HEK293 (cell line): ENCODE measurements at regions not wholly inside any gene's neighbourhood (a gene's known extent, or its start where the extent isn't known, plus 50 kb on each side); places are given as distances from the start of the nearest gene placed in this dataset.
A peak's percentile ranks its signal among the peaks of the same experiment; 100 is the strongest.

Experiments
- CTCF ChIA-PET: fragments of 350-600 bp; formaldehyde crosslinking; extraction: SDS; loops from one replicate; lab custom pipeline; 2021; ENCODE audit warnings: antibody characterized with exemption; lab: Yijun Ruan, JAX
- POLR2A ChIA-PET: fragments of 300-600 bp; formaldehyde crosslinking; extraction: SDS; loops from one replicate; lab custom pipeline; 2020; ENCODE audit warnings: antibody characterized with exemption, inconsistent platforms; lab: Yijun Ruan, JAX
- H3K27ac ChIP-seq: fragments of 200-500 bp; sonication (Bioruptor generic); 2 replicates; pipeline ENCODE4 v1.5.1; 2014; ENCODE audit warnings: low read depth, low read length, control low read depth, inconsistent platforms; ENCODE audit errors: extremely low read depth
- H3K36me3 ChIP-seq, 2 experiments: fragments of 200-500 bp in 1 of 2; sonication (Bioruptor generic) in 1 of 2; 1 replicate in 1 of 2; 2 replicates in 1 of 2; pipeline ENCODE4 v1.5.1; 2014 to 2017; ENCODE audit warnings: inconsistent platforms in 2 of 2, low read length in 2 of 2; ENCODE audit not compliant: control insufficient read depth in 2 of 2, insufficient read depth in 1 of 2
- H3K4me1 ChIP-seq: fragments of 200-500 bp; sonication (Bioruptor generic); 2 replicates; pipeline ENCODE4 v1.5.1; 2014; ENCODE audit warnings: mild to moderate bottlenecking, low read length, inconsistent platforms; ENCODE audit not compliant: control insufficient read depth, insufficient read depth
- H3K4me3 ChIP-seq: 2 replicates; pipeline ENCODE4 v1.5.1; 2011; ENCODE audit warnings: low read depth, mild to moderate bottlenecking, control low read depth, low read length, moderate library complexity
- H3K9me3 ChIP-seq: fragments of 200-500 bp; sonication (Bioruptor generic); 2 replicates; pipeline ENCODE4 v1.5.1; 2014; ENCODE audit warnings: low read depth, low read length, inconsistent platforms; ENCODE audit not compliant: control insufficient read depth, insufficient read depth
- CTCF ChIP-seq: fragments of 450-650 bp; formaldehyde crosslinking; IDR thresholded peaks from 2 replicates; pipeline ENCODE4 v1.5.1; 2016; ENCODE audit warnings: missing biosample characterization, missing genetic modification characterization
- KLF17 ChIP-seq: fragments of 450-650 bp; formaldehyde crosslinking; IDR thresholded peaks from 2 replicates; pipeline ENCODE4 v1.5.1; 2016; ENCODE audit warnings: missing biosample characterization, missing genetic modification characterization
- MEIS1 ChIP-seq: sonication (generic); formaldehyde crosslinking; IDR thresholded peaks from 2 replicates; pipeline ENCODE4 v1.8.1; 2022; ENCODE audit warnings: missing genetic modification reagents, mild to moderate bottlenecking, borderline replicate concordance
- PRDM1 ChIP-seq: fragments of 450-650 bp; formaldehyde crosslinking; IDR thresholded peaks from 2 replicates; pipeline ENCODE4; 2016; ENCODE audit warnings: missing biosample characterization, missing genetic modification characterization
- SP3 ChIP-seq: fragments of 450-650 bp; formaldehyde crosslinking; IDR thresholded peaks from 2 replicates; pipeline ENCODE4 v1.5.1; 2016; ENCODE audit warnings: missing biosample characterization, missing genetic modification characterization
- SP7 ChIP-seq: fragments of 450-650 bp; formaldehyde crosslinking; IDR thresholded peaks from 2 replicates; pipeline ENCODE4 v1.5.1; 2016; ENCODE audit warnings: missing biosample characterization, missing genetic modification characterization
- ZBTB7A ChIP-seq: fragments of 450-650 bp; formaldehyde crosslinking; IDR thresholded peaks from 2 replicates; pipeline ENCODE4 v1.5.1; 2016; ENCODE audit warnings: low read depth, missing biosample characterization, missing genetic modification characterization
- ZNF24 ChIP-seq: fragments of 450-650 bp; formaldehyde crosslinking; IDR thresholded peaks from 2 replicates; pipeline ENCODE4 v1.5.1; 2016; ENCODE audit warnings: missing biosample characterization, missing genetic modification characterization
- ZNF555 ChIP-seq: fragments of 450-650 bp; formaldehyde crosslinking; conservative IDR thresholded peaks from 2 replicates; pipeline ENCODE4 v1.5.1; 2017; ENCODE audit warnings: missing biosample characterization, mild to moderate bottlenecking, missing genetic modification characterization, inconsistent platforms
- ZNF658 ChIP-seq: fragments of 450-650 bp; formaldehyde crosslinking; IDR thresholded peaks from 2 replicates; pipeline ENCODE4; 2016; ENCODE audit warnings: missing biosample characterization, missing genetic modification characterization
- ZNF776 ChIP-seq: fragments of 450-650 bp; formaldehyde crosslinking; IDR thresholded peaks from 2 replicates; pipeline ENCODE4 v1.5.0; 2017; ENCODE audit warnings: missing biosample characterization, missing genetic modification characterization, borderline replicate concordance
- ZNF843 ChIP-seq: fragments of 450-650 bp; formaldehyde crosslinking; IDR thresholded peaks from 2 replicates; pipeline ENCODE4 v1.5.1; 2016; ENCODE audit warnings: missing biosample characterization, missing genetic modification characterization
- ZSCAN4 ChIP-seq: fragments of 450-650 bp; formaldehyde crosslinking; IDR thresholded peaks from 2 replicates; pipeline ENCODE4 v1.5.1; 2017; ENCODE audit warnings: missing biosample characterization, missing genetic modification characterization
- TF ChIP-seq, protein P1 (sequence below): fragments of 450-650 bp; formaldehyde crosslinking; IDR thresholded peaks from 2 replicates; pipeline ENCODE4 v1.5.1; 2017; ENCODE audit warnings: missing biosample characterization, missing genetic modification characterization
- TF ChIP-seq, protein P2 (sequence below): sonication (generic); formaldehyde crosslinking; IDR thresholded peaks from 2 replicates; pipeline ENCODE4 v1.8.1; 2022; ENCODE audit warnings: mild to moderate bottlenecking, moderate library complexity, missing genetic modification reagents

- H3K4me3 ChIP-seq: no peak overlapping the region
- no peaks in the 10 kb centered on the region for H3K9me3 ChIP-seq
- POLR2A ChIA-PET: no interaction called here
- TF ChIP-seq ZNF843 (tag by site-specific recombination): no peak
- TF ChIP-seq ZSCAN4 (tag by site-specific recombination): no peak
- TF ChIP-seq, protein P1, sequence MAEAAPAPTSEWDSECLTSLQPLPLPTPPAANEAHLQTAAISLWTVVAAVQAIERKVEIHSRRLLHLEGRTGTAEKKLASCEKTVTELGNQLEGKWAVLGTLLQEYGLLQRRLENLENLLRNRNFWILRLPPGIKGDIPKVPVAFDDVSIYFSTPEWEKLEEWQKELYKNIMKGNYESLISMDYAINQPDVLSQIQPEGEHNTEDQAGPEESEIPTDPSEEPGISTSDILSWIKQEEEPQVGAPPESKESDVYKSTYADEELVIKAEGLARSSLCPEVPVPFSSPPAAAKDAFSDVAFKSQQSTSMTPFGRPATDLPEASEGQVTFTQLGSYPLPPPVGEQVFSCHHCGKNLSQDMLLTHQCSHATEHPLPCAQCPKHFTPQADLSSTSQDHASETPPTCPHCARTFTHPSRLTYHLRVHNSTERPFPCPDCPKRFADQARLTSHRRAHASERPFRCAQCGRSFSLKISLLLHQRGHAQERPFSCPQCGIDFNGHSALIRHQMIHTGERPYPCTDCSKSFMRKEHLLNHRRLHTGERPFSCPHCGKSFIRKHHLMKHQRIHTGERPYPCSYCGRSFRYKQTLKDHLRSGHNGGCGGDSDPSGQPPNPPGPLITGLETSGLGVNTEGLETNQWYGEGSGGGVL (tag by site-specific recombination): no peak
- TF ChIP-seq ZNF658 (tag by site-specific recombination): no peak
- no peak for TF ChIP-seq KLF17 (tag by site-specific recombination)
- no peak for TF ChIP-seq ZNF555 (tag by site-specific recombination)
- no peak for TF ChIP-seq ZNF24
- TF ChIP-seq, protein P2, sequence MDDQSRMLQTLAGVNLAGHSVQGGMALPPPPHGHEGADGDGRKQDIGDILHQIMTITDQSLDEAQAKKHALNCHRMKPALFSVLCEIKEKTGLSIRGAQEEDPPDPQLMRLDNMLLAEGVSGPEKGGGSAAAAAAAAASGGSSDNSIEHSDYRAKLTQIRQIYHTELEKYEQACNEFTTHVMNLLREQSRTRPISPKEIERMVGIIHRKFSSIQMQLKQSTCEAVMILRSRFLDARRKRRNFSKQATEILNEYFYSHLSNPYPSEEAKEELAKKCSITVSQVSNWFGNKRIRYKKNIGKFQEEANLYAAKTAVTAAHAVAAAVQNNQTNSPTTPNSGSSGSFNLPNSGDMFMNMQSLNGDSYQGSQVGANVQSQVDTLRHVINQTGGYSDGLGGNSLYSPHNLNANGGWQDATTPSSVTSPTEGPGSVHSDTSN (CRISPR knock-in tag): no peak
- no peak for TF ChIP-seq CTCF (tag by site-specific recombination)
- TF ChIP-seq MEIS1 (CRISPR knock-in tag): no peak
- TF ChIP-seq ZBTB7A (tag by site-specific recombination): no peak
- TF ChIP-seq PRDM1 (tag by site-specific recombination): no peak
- no peak for TF ChIP-seq SP3
- H3K27ac ChIP-seq: no peak overlapping the region
- H3K36me3 ChIP-seq: no peaks in the 10 kb centered on the region
- no peaks in the 10 kb centered on the region for H3K4me1 ChIP-seq
- CTCF ChIA-PET: no interaction called here
Observed at GRCh38 chr2:163213661-163214081, 375.1 kb upstream of the KCNH7 start.

- Histone ChIP-seq H3K36me3 (no peaks in the 10 kb centered on the region), H3K4me3 (no peak overlapping the region), H3K9me3 (no peaks in the 10 kb centered on the region), H3K4me1 (no peaks in the 10 kb centered on the region), H3K27ac (no peak overlapping the region)
- CTCF ChIA-PET: no interaction called here
- POLR2A ChIA-PET: no interaction called here
- no peak for TF ChIP-seq ZNF776 (tag by site-specific recombination)
- TF ChIP-seq SP7: peak; percentile 59
Observed at GRCh38 chr2:163210430-163210918, 371.9 kb upstream of the KCNH7 start.
